Keratinocyte (primary cell): ENCODE measurements at regions not wholly inside any gene's neighbourhood (a gene's known extent, or its start where the extent isn't known, plus 50 kb on each side); places are given as distances from the start of the nearest gene placed in this dataset.

Source experiments
- DNase-seq: peaks from one replicate; pipeline ENCODE4 v3.0.0-alpha.2; 2011; ENCODE audit warnings: low read depth, missing footprints, low spot score
- FAIRE-seq: peaks from 2 replicates; lab custom pipeline; 2011; peaks lifted over from hg19 to GRCh38; lab: Jason Lieb, UNC
- H2AFZ ChIP-seq: 2 replicates; pipeline ENCODE4 v1.6.0; 2012; ENCODE audit warnings: low read length, control low read depth, inconsistent platforms; ENCODE audit not compliant: control insufficient read depth
- H3K27ac ChIP-seq: 2 replicates; pipeline ENCODE4 v1.5.1; 2011; ENCODE audit warnings: low read length; ENCODE audit not compliant: control insufficient read depth, insufficient read depth
- H3K27me3 ChIP-seq: 3 replicates; pipeline ENCODE4 v1.6.0; 2011; ENCODE audit warnings: low read length; ENCODE audit not compliant: control insufficient read depth, insufficient read depth; ENCODE audit errors: extremely low read depth
- H3K36me3 ChIP-seq, 2 experiments: 2 replicates in 1 of 2; 3 replicates in 1 of 2; pipeline ENCODE4 v1.5.1; 2011; ENCODE audit warnings: low read length in 2 of 2, mild to moderate bottlenecking in 1 of 2; ENCODE audit not compliant: control insufficient read depth in 2 of 2, insufficient read depth in 2 of 2; ENCODE audit errors: extremely low read depth in 1 of 2
- H3K4me1 ChIP-seq: 3 replicates; pipeline ENCODE4 v1.5.1; 2011; ENCODE audit warnings: low read length; ENCODE audit not compliant: control insufficient read depth, insufficient read depth; ENCODE audit errors: extremely low read depth
- H3K4me2 ChIP-seq: 3 replicates; pipeline ENCODE4 v1.6.0; 2011; ENCODE audit warnings: low read depth, low read length; ENCODE audit not compliant: control insufficient read depth, insufficient read depth; ENCODE audit errors: extremely low read depth
- H3K4me3 ChIP-seq, 3 experiments: fragments of 200-600 bp in 1 of 3; sonication (generic) in 1 of 3; 2 replicates in 2 of 3; 3 replicates in 1 of 3; pipeline ENCODE4 v1.5.1; 2011 to 2016; ENCODE audit warnings: low read length in 3 of 3, mild to moderate bottlenecking in 3 of 3, control low read depth in 2 of 3, inconsistent platforms in 1 of 3, low read depth in 1 of 3, mixed read lengths in 1 of 3, mixed run types in 1 of 3, moderate library complexity in 1 of 3; ENCODE audit not compliant: control insufficient read depth in 2 of 3, insufficient read depth in 2 of 3; ENCODE audit errors: extremely low read depth in 1 of 3
- H3K79me2 ChIP-seq: 2 replicates; pipeline ENCODE4 v1.6.0; 2012; ENCODE audit warnings: low read length; ENCODE audit not compliant: control insufficient read depth, insufficient read depth
- H3K9ac ChIP-seq: 3 replicates; pipeline ENCODE4 v1.6.0; 2011; ENCODE audit warnings: low read length; ENCODE audit not compliant: control insufficient read depth, insufficient read depth; ENCODE audit errors: extremely low read depth
- H3K9me1 ChIP-seq: 3 replicates; pipeline ENCODE4 v1.6.0; 2011; ENCODE audit warnings: low read length; ENCODE audit not compliant: control insufficient read depth, insufficient read depth; ENCODE audit errors: extremely low read depth
- H3K9me3 ChIP-seq: 2 replicates; pipeline ENCODE4 v1.5.1; 2012; ENCODE audit warnings: low read depth, low read length; ENCODE audit not compliant: control insufficient read depth
- H4K20me1 ChIP-seq: 3 replicates; pipeline ENCODE4 v1.6.0; 2011; ENCODE audit warnings: low read length; ENCODE audit not compliant: control insufficient read depth, insufficient read depth; ENCODE audit errors: extremely low read depth
- EZH2 ChIP-seq: IDR thresholded peaks from one replicate; pipeline ENCODE4 v1.6.1; 2012; ENCODE audit warnings: inconsistent platforms, mild to moderate bottlenecking, low read length, moderate library complexity
- dilution Hi-C: fragments of 300-500 bp; cut with MboI; formaldehyde crosslinking; loops from one replicate; pipeline ENCODE4 v1.7.0; 2020; ENCODE audit warnings: low sequenced_read_pairs; ENCODE audit not compliant: extremely low pct_ligation_motif_present
- TF ChIP-seq, protein P1 (sequence below), 3 experiments: IDR thresholded peaks in 1 of 3; conservative IDR thresholded peaks in 1 of 3; optimal IDR thresholded peaks in 1 of 3; 2 replicates in 2 of 3; 3 replicates in 1 of 3; pipeline versions ENCODE3 to v1.5.1; 2011; ENCODE audit warnings: low read length in 3 of 3, mild to moderate bottlenecking in 3 of 3, moderate library complexity in 2 of 3, control low read depth in 1 of 3, inconsistent platforms in 1 of 3; ENCODE audit not compliant: insufficient read depth in 2 of 3; ENCODE audit errors: extremely low read depth in 1 of 3

DNA sequence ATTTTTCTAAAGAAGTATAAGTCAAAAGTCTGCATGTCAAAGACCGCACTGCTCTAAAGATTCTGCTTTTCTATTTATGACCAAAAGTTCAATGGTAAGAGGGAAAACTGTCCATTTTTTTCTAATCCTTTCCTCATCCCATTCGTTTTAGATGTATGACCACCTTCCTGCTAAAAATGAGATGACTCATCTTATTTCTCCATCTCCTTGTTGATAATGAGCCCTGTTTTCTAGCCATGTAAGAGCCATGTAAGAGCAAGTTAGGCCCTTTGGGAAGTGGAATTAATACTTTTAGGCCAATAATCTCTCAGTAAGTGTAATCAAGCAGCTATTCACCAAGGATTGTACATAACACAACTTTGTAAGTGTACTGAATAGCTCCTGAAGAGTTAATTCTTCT, 475.6 kb upstream of the B3GALT2 start:
- H3K4me3 ChIP-seq, result no peak overlapping the region
- no peaks in the 10 kb centered on the region for H3K79me2 ChIP-seq
- no peak overlapping the region for H3K4me2 ChIP-seq
- no peaks in the 10 kb centered on the region for H3K36me3 ChIP-seq
- no peaks in the 10 kb centered on the region for H4K20me1 ChIP-seq
- DNase-seq, result no peak
- dilution Hi-C loops, result no loop called here
- no peaks in the 10 kb centered on the region for H3K9me1 ChIP-seq
- no peak overlapping the region for H2AFZ ChIP-seq
- H3K27me3 ChIP-seq, result no peaks in the 10 kb centered on the region
- no peak for FAIRE-seq
- H3K9ac ChIP-seq, result no peak overlapping the region
- H3K9me3 ChIP-seq, result no peaks in the 10 kb centered on the region
- H3K4me1 ChIP-seq, result no peaks in the 10 kb centered on the region
- no peak for TF ChIP-seq EZH2
- TF ChIP-seq, protein P1, sequence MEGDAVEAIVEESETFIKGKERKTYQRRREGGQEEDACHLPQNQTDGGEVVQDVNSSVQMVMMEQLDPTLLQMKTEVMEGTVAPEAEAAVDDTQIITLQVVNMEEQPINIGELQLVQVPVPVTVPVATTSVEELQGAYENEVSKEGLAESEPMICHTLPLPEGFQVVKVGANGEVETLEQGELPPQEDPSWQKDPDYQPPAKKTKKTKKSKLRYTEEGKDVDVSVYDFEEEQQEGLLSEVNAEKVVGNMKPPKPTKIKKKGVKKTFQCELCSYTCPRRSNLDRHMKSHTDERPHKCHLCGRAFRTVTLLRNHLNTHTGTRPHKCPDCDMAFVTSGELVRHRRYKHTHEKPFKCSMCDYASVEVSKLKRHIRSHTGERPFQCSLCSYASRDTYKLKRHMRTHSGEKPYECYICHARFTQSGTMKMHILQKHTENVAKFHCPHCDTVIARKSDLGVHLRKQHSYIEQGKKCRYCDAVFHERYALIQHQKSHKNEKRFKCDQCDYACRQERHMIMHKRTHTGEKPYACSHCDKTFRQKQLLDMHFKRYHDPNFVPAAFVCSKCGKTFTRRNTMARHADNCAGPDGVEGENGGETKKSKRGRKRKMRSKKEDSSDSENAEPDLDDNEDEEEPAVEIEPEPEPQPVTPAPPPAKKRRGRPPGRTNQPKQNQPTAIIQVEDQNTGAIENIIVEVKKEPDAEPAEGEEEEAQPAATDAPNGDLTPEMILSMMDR (optimal IDR thresholded peaks at IDR 0.05 in 1 of 3, IDR thresholded peaks at IDR 0.05 in 1 of 3, conservative IDR thresholded peaks at IDR 0.05 in 1 of 3; ENCODE audit: extremely low read depth in 1 of 3, insufficient read depth in 2 of 3, low read length in 3 of 3), result no peak
- H3K27ac ChIP-seq, result no peak overlapping the region

- DNase-seq (no peak), FAIRE-seq (no peak)
- H3K9me1 ChIP-seq, result no peaks in the 10 kb centered on the region
- H3K9ac ChIP-seq, result no peak overlapping the region
- TF ChIP-seq, protein P1 (optimal IDR thresholded peaks at IDR 0.05 in 1 of 3, IDR thresholded peaks at IDR 0.05 in 1 of 3, conservative IDR thresholded peaks at IDR 0.05 in 1 of 3; ENCODE audit: extremely low read depth in 1 of 3, insufficient read depth in 2 of 3, low read length in 3 of 3), result no peak
- no peak for TF ChIP-seq EZH2
- dilution Hi-C loops, result no loop called here
- H3K27me3 ChIP-seq, result no peaks in the 10 kb centered on the region
- H3K9me3 ChIP-seq, result no peaks in the 10 kb centered on the region
- no peak overlapping the region for H3K4me2 ChIP-seq
- H2AFZ ChIP-seq, result no peak overlapping the region
- no peaks in the 10 kb centered on the region for H3K79me2 ChIP-seq
- no peaks in the 10 kb centered on the region for H3K4me1 ChIP-seq
- no peak overlapping the region for H3K4me3 ChIP-seq
- no peaks in the 10 kb centered on the region for H4K20me1 ChIP-seq
- H3K36me3 ChIP-seq, result no peaks in the 10 kb centered on the region
- H3K27ac ChIP-seq, result no peak overlapping the region
Observed at GRCh38 chr1:193661385-193661784, 475.0 kb upstream of the B3GALT2 start.
